A673 (cell line): ENCODE measurements at regions not wholly inside any gene's neighbourhood (a gene's known extent, or its start where the extent isn't known, plus 50 kb on each side); places are given as distances from the start of the nearest gene placed in this dataset.

Experiments used
- BruUV-seq: library from RNA; stranded (reverse); fragments of 400-500 nt; replicated peaks from 2 replicates; lab custom pipeline; 2021; lab: Mats Ljungman, UMichigan
- CTCF ChIA-PET: fragments of 300-600 bp; sonication (Branson Sonifier 250); formaldehyde crosslinking; loops from one replicate; lab custom pipeline; 2022; ENCODE audit warnings: antibody characterized with exemption; lab: Charles Lee
- POLR2A ChIA-PET: fragments of 300-600 bp; sonication (Branson Sonifier 250); formaldehyde crosslinking; loops from one replicate; lab custom pipeline; 2022; ENCODE audit warnings: antibody characterized with exemption; ENCODE audit not compliant: low non-redundant PET; lab: Charles Lee
- DNase-seq: peaks from one replicate; pipeline ENCODE4 v3.0.0-alpha.2; 2015; ENCODE audit warnings: low spot score
- H3K27ac ChIP-seq: fragments of 200-600 bp; sonication (generic); 2 replicates; pipeline ENCODE4 v1.5.1; 2016; ENCODE audit warnings: mixed run types, low read depth, mild to moderate bottlenecking, mixed read lengths, antibody characterized with exemption, low read length; ENCODE audit not compliant: poor library complexity, severe bottlenecking
- H3K27me3 ChIP-seq: fragments of 200-600 bp; sonication (generic); replicated peaks from 2 replicates; pipeline ENCODE4 v1.6.1; 2017; ENCODE audit warnings: mixed run types, low read depth, mild to moderate bottlenecking, mixed read lengths, antibody characterized with exemption, low read length; ENCODE audit not compliant: insufficient read depth, poor library complexity
- H3K36me3 ChIP-seq: fragments of 200-600 bp; sonication (generic); 2 replicates; pipeline ENCODE4 v1.6.1; 2016; ENCODE audit warnings: mixed run types, mild to moderate bottlenecking, mixed read lengths, antibody characterized with exemption, low read length; ENCODE audit not compliant: insufficient read depth, poor library complexity, severe bottlenecking
- H3K4me1 ChIP-seq: fragments of 200-600 bp; sonication (generic); 2 replicates; pipeline ENCODE4 v1.6.1; 2017; ENCODE audit warnings: mixed run types, mild to moderate bottlenecking, mixed read lengths, antibody characterized with exemption, low read length; ENCODE audit not compliant: insufficient read depth, poor library complexity, severe bottlenecking
- H3K4me3 ChIP-seq: fragments of 200-600 bp; sonication (generic); 2 replicates; pipeline ENCODE4 v1.5.1; 2016; ENCODE audit warnings: low read depth, mixed run types, mild to moderate bottlenecking, mixed read lengths, low read length; ENCODE audit not compliant: poor library complexity, severe bottlenecking
- H3K9me3 ChIP-seq: fragments of 200-600 bp; sonication (generic); 2 replicates; pipeline ENCODE4 v1.6.1; 2016; ENCODE audit warnings: mixed run types, low read depth, mild to moderate bottlenecking, mixed read lengths, antibody characterized with exemption, low read length; ENCODE audit not compliant: poor library complexity, severe bottlenecking
- CTCF ChIP-seq: fragments of 300-800, 200-600 bp; sonication (generic); conservative IDR thresholded peaks from 2 replicates; pipeline ENCODE4 v1.5.1; 2017; ENCODE audit warnings: low read depth, mild to moderate bottlenecking, antibody characterized with exemption, low read length, moderate library complexity, mixed read lengths
- EZH2 ChIP-seq: fragments of 200-600 bp; sonication (generic); IDR thresholded peaks from 2 replicates; pipeline ENCODE4 v1.6.1; 2017; ENCODE audit warnings: borderline replicate concordance, low read depth, mild to moderate bottlenecking, mixed read lengths, antibody characterized with exemption, low read length; ENCODE audit not compliant: poor library complexity, severe bottlenecking
- intact Hi-C: fragments of 100-400 bp; cut with micrococcal nuclease; formaldehyde crosslinking; loops from one replicate; pipeline ENCODE4 v1.10.0; 2022; ENCODE audit not compliant: unreplicated experiment

DNA sequence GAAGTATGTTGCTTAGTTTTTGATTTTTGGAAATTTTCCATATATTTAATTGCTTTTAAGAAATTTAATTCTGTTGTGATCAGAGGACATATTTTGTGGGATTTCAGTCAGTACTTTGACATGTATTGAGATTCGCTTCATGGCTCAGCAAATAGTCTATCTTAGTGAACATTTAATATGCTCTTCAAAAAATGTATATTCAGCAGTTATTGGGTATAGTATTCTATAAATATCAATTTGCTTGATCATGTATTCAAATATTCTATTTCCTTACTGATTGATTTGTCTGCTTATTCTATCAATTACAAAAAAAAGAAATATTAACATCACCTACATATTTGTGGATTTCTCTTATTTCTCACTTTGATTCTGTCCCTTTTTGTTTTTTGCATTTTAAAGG, 79.5 kb upstream of the HAND1 start:
- Histone ChIP-seq H3K4me3 (no peak overlapping the region), H3K27ac (no peak overlapping the region), H3K36me3 (no peaks in the 10 kb centered on the region), H3K9me3 (no peaks in the 10 kb centered on the region), H3K27me3 (no peaks in the 10 kb centered on the region), H3K4me1 (no peaks in the 10 kb centered on the region)
- no TSS peak for BruUV-seq
- no peak for DNase-seq
- no peak for TF ChIP-seq CTCF
- no peak for TF ChIP-seq EZH2
- CTCF ChIA-PET: no interaction called here
- POLR2A ChIA-PET: no interaction called here
- intact Hi-C loops: no loop called here

GRCh38 chr5:154547551-154547950, 69.5 kb upstream of the HAND1 start:
- Histone ChIP-seq H3K27me3 (no peaks in the 10 kb centered on the region), H3K4me3 (no peak overlapping the region), H3K36me3 (no peaks in the 10 kb centered on the region), H3K27ac (no peak overlapping the region), H3K9me3 (no peaks in the 10 kb centered on the region), H3K4me1 (no peaks in the 10 kb centered on the region)
- no peak for TF ChIP-seq EZH2
- TF ChIP-seq CTCF: no peak
- ChIA-PET POLR2A (no interaction called here), CTCF (no interaction called here)
- DNase-seq: no peak
- intact Hi-C loops: no loop called here
- BruUV-seq: no TSS peak

DNA sequence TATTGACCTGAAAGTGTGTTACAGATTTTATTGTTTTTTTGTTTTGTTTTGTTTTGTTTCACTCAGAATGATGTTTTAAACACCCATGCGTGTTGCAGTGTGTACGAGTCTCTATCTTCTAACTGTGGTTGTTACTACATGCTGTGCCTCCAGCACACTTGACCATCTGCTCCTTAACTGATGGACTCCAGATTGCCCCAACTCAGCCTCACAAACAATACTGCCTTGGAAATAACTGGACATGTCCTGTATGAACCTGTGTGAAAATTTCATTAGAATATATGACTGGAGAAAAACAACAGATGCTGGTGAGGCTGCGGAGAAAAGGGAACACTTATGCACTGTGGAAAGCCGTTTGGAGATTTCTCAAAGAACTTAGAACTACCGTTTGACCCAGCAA, 68.7 kb upstream of the HAND1 start:
- no peak for TF ChIP-seq EZH2
- TF ChIP-seq CTCF: no peak
- Histone ChIP-seq H3K4me1 (no peaks in the 10 kb centered on the region), H3K27me3 (no peaks in the 10 kb centered on the region), H3K36me3 (no peaks in the 10 kb centered on the region), H3K4me3 (no peak overlapping the region), H3K9me3 (no peaks in the 10 kb centered on the region), H3K27ac (no peak overlapping the region)
- no peak for DNase-seq
- intact Hi-C loops: no loop called here
- ChIA-PET POLR2A (no interaction called here), CTCF (no interaction called here)
- no TSS peak for BruUV-seq
